ENCODE measurements at regions not wholly inside any gene's neighbourhood (a gene's known extent, or its start where the extent isn't known, plus 50 kb on each side); places are given as distances from the start of the nearest gene placed in this dataset.
"Not testable (repeated sequence)": the region's sequence is repeated elsewhere in the genome, so short reads cannot be mapped to it uniquely, and the experiment has no call there.

GRCh38 chr7:123323689-123324088 is 123.9 kb upstream of the SLC13A1 start:
- Histone ChIP-seq H3K79me2 (ENCODE audit: insufficient read depth, low read length) (no peaks in the 10 kb centered on the region), H3K4me2 (replicated peaks; ENCODE audit: extremely low read depth, low read length, poor library complexity, severe bottlenecking) (no peak overlapping the region), H3K27ac (ENCODE audit: low read depth in 1 of 2, low read length in 2 of 2) (no peak overlapping the region), H4K20me1 (ENCODE audit: insufficient read depth, low read length) (no peaks in the 10 kb centered on the region), H3K9me3 (replicated peaks in 1 of 2; ENCODE audit: control insufficient read depth in 1 of 2, insufficient read depth in 1 of 2, low read length in 2 of 2) (peaks cover 29 to 30% of the 10 kb centered on the region in 2 donors), H3K4me1 (ENCODE audit: control insufficient read depth in 1 of 2, insufficient read depth in 2 of 2, low read length in 2 of 2) (no peaks in the 10 kb centered on the region), H3K27me3 (ENCODE audit: control insufficient read depth in 2 of 2, insufficient read depth in 2 of 2, low read length in 2 of 2) (no peaks in the 10 kb centered on the region), H2AFZ (ENCODE audit: insufficient read depth, low read depth, low read length, poor library complexity, severe bottlenecking) (no peak overlapping the region), H3K36me3 (replicated peaks in 1 of 2; ENCODE audit: control insufficient read depth in 1 of 2, insufficient read depth in 2 of 2, low read length in 2 of 2) (no peaks in the 10 kb centered on the region), H3K9ac (ENCODE audit: insufficient read depth, low read length, poor library complexity, severe bottlenecking) (no peak overlapping the region), H3K4me3 (replicated peaks in 1 of 3; ENCODE audit: low read depth in 2 of 3, low read length in 3 of 3) (no peak overlapping the region)
- DNase-seq = no peak
- Mint-ChIP-seq H3K4me3 (no peak overlapping the region), H3K27me3 (ENCODE audit: low read depth in 3 of 3) (no peaks in the 10 kb centered on the region), H3K4me1 (no peaks in the 10 kb centered on the region), H3K9me3 (peaks cover 9 to 32% (median 14%) of the 10 kb centered on the region in 7 donors), H3K27ac (peak overlapping the region in 1 of 7 donors; percentile 13), H3K36me3 (no peaks in the 10 kb centered on the region)
- intact Hi-C loops (cut with micrococcal nuclease) = no loop called here
- TF ChIP-seq CTCF (IDR thresholded peaks at IDR 0.05) = no peak

- H3K9me3 Mint-ChIP-seq = peaks cover 6 to 31% (median 13%) of the 10 kb centered on the region in 7 donors
- H3K79me2 ChIP-seq (ENCODE audit: insufficient read depth, low read length); H3K36me3 ChIP-seq (replicated peaks in 1 of 2; ENCODE audit: control insufficient read depth in 1 of 2, insufficient read depth in 2 of 2, low read length in 2 of 2); H3K4me1 Mint-ChIP-seq; H3K9ac ChIP-seq (ENCODE audit: insufficient read depth, low read length, poor library complexity, severe bottlenecking); H3K27ac Mint-ChIP-seq; intact Hi-C loops (cut with micrococcal nuclease); H3K4me3 ChIP-seq (replicated peaks in 1 of 3; ENCODE audit: low read depth in 2 of 3, low read length in 3 of 3); H3K36me3 Mint-ChIP-seq; H4K20me1 ChIP-seq (ENCODE audit: insufficient read depth, low read length); H3K27me3 Mint-ChIP-seq (ENCODE audit: low read depth in 3 of 3); H3K27ac ChIP-seq (ENCODE audit: low read depth in 1 of 2, low read length in 2 of 2); H3K4me1 ChIP-seq (ENCODE audit: control insufficient read depth in 1 of 2, insufficient read depth in 2 of 2, low read length in 2 of 2); H2AFZ ChIP-seq (ENCODE audit: insufficient read depth, low read depth, low read length, poor library complexity, severe bottlenecking); H3K4me3 Mint-ChIP-seq; DNase-seq; H3K4me2 ChIP-seq (replicated peaks; ENCODE audit: extremely low read depth, low read length, poor library complexity, severe bottlenecking); H3K27me3 ChIP-seq (ENCODE audit: control insufficient read depth in 2 of 2, insufficient read depth in 2 of 2, low read length in 2 of 2): not testable (repeated sequence)
- WGBS (ENCODE audit: insufficient coverage) = no CpG with 5 or more reads among the region's 5 CpGs
- H3K9me3 ChIP-seq (replicated peaks in 1 of 2; ENCODE audit: control insufficient read depth in 1 of 2, insufficient read depth in 1 of 2, low read length in 2 of 2) = peaks cover 27 to 29% of the 10 kb centered on the region in 2 donors
Observed at GRCh38 chr7:123321578-123321977, 121.8 kb upstream of the SLC13A1 start.

All from CD14-positive monocyte (primary cell).